ENCODE measurements at regions not wholly inside any gene's neighbourhood (a gene's known extent, or its start where the extent isn't known, plus 50 kb on each side); places are given as distances from the start of the nearest gene placed in this dataset.

DNA sequence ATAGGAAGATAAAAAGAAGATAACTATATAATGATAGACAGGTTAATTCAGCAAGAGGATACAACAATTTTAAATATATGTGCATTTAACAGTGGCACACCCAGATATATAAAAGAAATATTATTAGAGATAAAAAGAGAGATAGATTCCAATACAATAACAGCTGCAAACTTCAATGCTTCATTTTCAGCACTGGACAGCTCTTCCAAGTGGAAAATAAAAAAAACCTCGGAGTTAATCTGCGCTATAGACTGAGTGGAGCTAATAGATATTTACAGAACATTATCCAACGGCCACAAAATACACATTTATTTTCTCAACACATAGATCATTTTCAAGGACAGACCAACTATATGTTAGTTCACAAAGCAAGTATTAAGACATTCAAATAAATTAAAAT is 1229.5 kb upstream of the CDH6 start:
- H3K4me2 ChIP-seq (ENCODE audit: low read length, poor library complexity, severe bottlenecking), result no peak overlapping the region
- 67% methylated on average over 3 of the region's 3 CpGs for WGBS

DNA sequence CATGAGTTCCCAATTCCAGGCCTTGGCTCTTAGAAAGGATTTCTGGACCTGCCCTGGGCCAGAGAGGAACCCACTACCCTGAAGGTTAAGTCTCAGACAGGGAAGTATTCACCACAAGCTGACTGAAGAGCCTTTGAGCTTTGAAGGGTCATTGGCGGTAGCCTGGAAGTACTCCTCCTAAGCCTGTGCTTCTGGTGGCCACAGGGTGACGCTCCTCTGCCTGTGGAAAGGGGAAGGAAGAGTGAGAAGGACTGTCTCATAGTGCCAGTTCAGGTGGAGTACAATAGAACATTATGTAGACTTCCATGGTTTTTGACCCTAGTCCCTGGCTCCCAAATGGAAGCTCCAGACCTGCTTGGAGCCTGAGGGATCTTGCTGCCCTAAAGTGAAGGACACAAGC is 1233.2 kb upstream of the CDH6 start:
- no peak for DNase-seq
- Histone ChIP-seq H3K14ac (ENCODE audit: low read length in 2 of 2) (no peak overlapping the region), H2BK15ac (ENCODE audit: low read depth, poor library complexity, severe bottlenecking) (no peak overlapping the region), H3K79me1 (replicated peaks; ENCODE audit: low read length, poor library complexity, severe bottlenecking) (no peaks in the 10 kb centered on the region), H2AFZ (ENCODE audit: low read depth, low read length) (no peak overlapping the region), H2BK12ac (ENCODE audit: low read length in 2 of 2) (no peak overlapping the region), H3K9me3 (ENCODE audit: control insufficient read depth, low read length) (peaks cover 40% of the 10 kb centered on the region), H4K91ac (ENCODE audit: low read length) (no peak overlapping the region), H3K27ac (ENCODE audit: low read length, poor library complexity, severe bottlenecking) (no peak overlapping the region), H3K4ac (ENCODE audit: low read depth in 1 of 2, low read length in 2 of 2) (no peak overlapping the region), H3K4me2 (ENCODE audit: low read length, poor library complexity, severe bottlenecking) (no peak overlapping the region), H2AK5ac (ENCODE audit: low read length, severe bottlenecking) (no peak overlapping the region), H3K27me3 (ENCODE audit: control insufficient read depth in 1 of 2, insufficient read depth in 1 of 2, low read length in 2 of 2) (no peaks in the 10 kb centered on the region), H2BK5ac (ENCODE audit: low read depth, low read length, poor library complexity, severe bottlenecking) (no peak overlapping the region), H3K18ac (ENCODE audit: low read depth in 1 of 2, low read length in 2 of 2) (no peak overlapping the region), H3K4me1 (ENCODE audit: control insufficient read depth, insufficient read depth, low read depth, low read length) (no peaks in the 10 kb centered on the region), H4K8ac (ENCODE audit: low read length) (no peak overlapping the region), H3K23ac (ENCODE audit: low read length in 2 of 2) (no peak overlapping the region), H3K9ac (ENCODE audit: low read length) (no peak overlapping the region), H2BK120ac (ENCODE audit: low read depth, low read length) (no peak overlapping the region), H3K36me3 (ENCODE audit: control insufficient read depth in 1 of 2, insufficient read depth in 2 of 2, low read depth in 1 of 2, low read length in 2 of 2) (no peaks in the 10 kb centered on the region), H3K4me3 (ENCODE audit: insufficient read depth in 1 of 2, low read depth in 1 of 2, low read length in 2 of 2) (no peak overlapping the region)
- 48% methylated on average over 2 of the region's 2 CpGs for WGBS

More for the DNA sequence above, 1229.5 kb upstream of the CDH6 start:
- no peak overlapping the region for H2BK12ac ChIP-seq (ENCODE audit: low read length in 2 of 2)
- H4K91ac ChIP-seq (ENCODE audit: low read length), result no peak overlapping the region
- H3K23ac ChIP-seq (ENCODE audit: low read length in 2 of 2), result no peak overlapping the region
- H3K36me3 ChIP-seq (ENCODE audit: control insufficient read depth in 1 of 2, insufficient read depth in 2 of 2, low read depth in 1 of 2, low read length in 2 of 2), result no peaks in the 10 kb centered on the region
- H3K9me3 ChIP-seq (ENCODE audit: control insufficient read depth, low read length), result peaks cover 43% of the 10 kb centered on the region
- H3K4ac ChIP-seq (ENCODE audit: low read depth in 1 of 2, low read length in 2 of 2), result no peak overlapping the region
- no peak overlapping the region for H3K14ac ChIP-seq (ENCODE audit: low read length in 2 of 2)
- H3K79me1 ChIP-seq (replicated peaks; ENCODE audit: low read length, poor library complexity, severe bottlenecking), result no peaks in the 10 kb centered on the region
- no peaks in the 10 kb centered on the region for H3K4me1 ChIP-seq (ENCODE audit: control insufficient read depth, insufficient read depth, low read depth, low read length)
- H3K18ac ChIP-seq (ENCODE audit: low read depth in 1 of 2, low read length in 2 of 2), result no peak overlapping the region
- no peak overlapping the region for H2AFZ ChIP-seq (ENCODE audit: low read depth, low read length)
- no peak overlapping the region for H2BK15ac ChIP-seq (ENCODE audit: low read depth, poor library complexity, severe bottlenecking)
- no peak for DNase-seq
- no peaks in the 10 kb centered on the region for H3K27me3 ChIP-seq (ENCODE audit: control insufficient read depth in 1 of 2, insufficient read depth in 1 of 2, low read length in 2 of 2)
- no peak overlapping the region for H3K27ac ChIP-seq (ENCODE audit: low read length, poor library complexity, severe bottlenecking)
- H2BK5ac ChIP-seq (ENCODE audit: low read depth, low read length, poor library complexity, severe bottlenecking), result no peak overlapping the region
- H3K9ac ChIP-seq (ENCODE audit: low read length), result no peak overlapping the region
- H2BK120ac ChIP-seq (ENCODE audit: low read depth, low read length), result no peak overlapping the region
- H3K4me3 ChIP-seq (ENCODE audit: insufficient read depth in 1 of 2, low read depth in 1 of 2, low read length in 2 of 2), result no peak overlapping the region
- no peak overlapping the region for H4K8ac ChIP-seq (ENCODE audit: low read length)
- no peak overlapping the region for H2AK5ac ChIP-seq (ENCODE audit: low read length, severe bottlenecking)

DNA sequence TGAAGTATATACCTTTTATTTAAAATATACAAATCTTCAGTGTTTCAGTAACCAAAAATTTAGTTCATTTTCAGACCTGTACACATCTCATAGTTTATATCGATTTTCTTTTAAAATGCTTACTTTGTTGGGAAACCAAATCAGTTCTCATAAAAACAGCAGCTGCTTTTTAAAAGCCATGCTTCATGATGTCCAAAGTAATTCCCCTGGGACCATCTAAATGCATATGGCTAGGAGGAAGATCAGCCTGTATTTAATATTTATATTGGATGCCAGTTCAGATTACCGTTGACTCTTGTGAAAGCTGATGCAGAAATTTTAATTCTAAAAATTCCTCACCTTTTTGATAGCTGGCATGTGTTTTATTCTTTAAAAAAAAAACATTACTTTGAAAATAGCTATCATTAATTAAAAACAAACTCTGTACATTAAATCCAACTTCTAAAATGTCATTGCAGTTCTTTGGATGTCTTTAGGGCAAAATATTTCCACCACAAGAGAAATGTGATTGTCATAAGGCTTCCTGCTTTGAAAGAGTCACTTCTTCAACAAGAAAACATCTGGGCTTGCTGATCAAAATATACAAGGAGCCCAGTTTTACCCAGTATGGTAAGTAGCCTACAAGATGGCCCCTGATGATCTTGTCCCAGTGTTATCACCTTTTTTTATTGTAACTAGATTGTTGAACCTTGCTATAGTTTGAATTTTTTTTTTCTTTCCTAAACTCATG is 1242.9 kb upstream of the CDH6 start:
- Histone ChIP-seq H3K36me3 (ENCODE audit: control insufficient read depth in 1 of 2, insufficient read depth in 2 of 2, low read depth in 1 of 2, low read length in 2 of 2) (no peaks in the 10 kb centered on the region), H3K14ac (ENCODE audit: low read length in 2 of 2) (no peak overlapping the region), H3K27ac (ENCODE audit: low read length, poor library complexity, severe bottlenecking) (no peak overlapping the region), H2BK5ac (ENCODE audit: low read depth, low read length, poor library complexity, severe bottlenecking) (no peak overlapping the region), H4K8ac (ENCODE audit: low read length) (no peak overlapping the region), H3K79me1 (replicated peaks; ENCODE audit: low read length, poor library complexity, severe bottlenecking) (no peaks in the 10 kb centered on the region), H3K9me3 (ENCODE audit: control insufficient read depth, low read length) (peaks cover 4% of the 10 kb centered on the region), H4K91ac (ENCODE audit: low read length) (no peak overlapping the region), H2BK15ac (ENCODE audit: low read depth, poor library complexity, severe bottlenecking) (no peak overlapping the region), H3K9ac (ENCODE audit: low read length) (no peak overlapping the region), H3K23ac (ENCODE audit: low read length in 2 of 2) (no peak overlapping the region), H3K18ac (ENCODE audit: low read depth in 1 of 2, low read length in 2 of 2) (no peak overlapping the region), H2AFZ (ENCODE audit: low read depth, low read length) (no peak overlapping the region), H2AK5ac (ENCODE audit: low read length, severe bottlenecking) (no peak overlapping the region), H2BK12ac (ENCODE audit: low read length in 2 of 2) (no peak overlapping the region), H3K4ac (ENCODE audit: low read depth in 1 of 2, low read length in 2 of 2) (no peak overlapping the region), H3K4me1 (ENCODE audit: control insufficient read depth, insufficient read depth, low read depth, low read length) (no peaks in the 10 kb centered on the region), H3K4me2 (ENCODE audit: low read length, poor library complexity, severe bottlenecking) (no peak overlapping the region), H3K4me3 (ENCODE audit: insufficient read depth in 1 of 2, low read depth in 1 of 2, low read length in 2 of 2) (no peak overlapping the region), H3K27me3 (ENCODE audit: control insufficient read depth in 1 of 2, insufficient read depth in 1 of 2, low read length in 2 of 2) (no peaks in the 10 kb centered on the region), H2BK120ac (ENCODE audit: low read depth, low read length) (no peak overlapping the region)
- WGBS, result 94% methylated on average over 1 of the region's 2 CpGs
- DNase-seq, result no peak

DNA sequence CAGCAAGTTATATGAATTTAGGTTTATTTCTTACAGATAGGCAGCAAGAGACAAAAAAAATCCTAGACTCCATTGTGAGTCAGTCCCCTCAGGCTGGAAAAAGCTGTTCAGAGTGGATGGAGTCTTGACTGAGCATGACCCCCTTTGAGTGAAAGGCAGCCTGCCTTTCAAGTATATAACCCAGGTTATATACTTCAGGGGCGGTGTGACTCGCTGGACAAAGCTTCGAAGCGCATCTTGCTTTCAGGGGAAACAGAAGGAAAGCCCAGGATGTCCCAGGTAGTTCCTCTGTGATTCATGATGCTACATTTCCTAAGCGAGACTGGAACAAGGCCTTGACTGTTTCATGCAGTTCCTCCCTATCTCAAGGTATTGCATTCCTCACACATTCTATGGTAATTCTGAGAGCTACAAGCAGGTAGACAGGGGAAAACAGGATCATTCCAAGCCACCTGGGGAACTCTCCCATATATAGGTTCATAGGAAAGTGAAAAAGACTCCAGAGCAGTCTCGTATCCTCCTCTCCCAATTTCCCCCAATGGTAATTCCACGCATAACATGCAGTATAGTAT is 1244.1 kb upstream of the CDH6 start:
- Histone ChIP-seq H3K4me3 (ENCODE audit: insufficient read depth in 1 of 2, low read depth in 1 of 2, low read length in 2 of 2) (no peak overlapping the region), H2BK5ac (ENCODE audit: low read depth, low read length, poor library complexity, severe bottlenecking) (no peak overlapping the region), H3K9me3 (ENCODE audit: control insufficient read depth, low read length) (peaks cover 5% of the 10 kb centered on the region), H3K14ac (ENCODE audit: low read length in 2 of 2) (no peak overlapping the region), H3K4ac (ENCODE audit: low read depth in 1 of 2, low read length in 2 of 2) (no peak overlapping the region), H3K4me1 (ENCODE audit: control insufficient read depth, insufficient read depth, low read depth, low read length) (no peaks in the 10 kb centered on the region), H4K91ac (ENCODE audit: low read length) (no peak overlapping the region), H3K18ac (ENCODE audit: low read depth in 1 of 2, low read length in 2 of 2) (no peak overlapping the region), H2AFZ (ENCODE audit: low read depth, low read length) (no peak overlapping the region), H4K8ac (ENCODE audit: low read length) (no peak overlapping the region), H2AK5ac (ENCODE audit: low read length, severe bottlenecking) (no peak overlapping the region), H2BK12ac (ENCODE audit: low read length in 2 of 2) (no peak overlapping the region), H3K79me1 (replicated peaks; ENCODE audit: low read length, poor library complexity, severe bottlenecking) (no peaks in the 10 kb centered on the region), H3K27ac (ENCODE audit: low read length, poor library complexity, severe bottlenecking) (no peak overlapping the region), H2BK15ac (ENCODE audit: low read depth, poor library complexity, severe bottlenecking) (no peak overlapping the region), H3K4me2 (ENCODE audit: low read length, poor library complexity, severe bottlenecking) (no peak overlapping the region), H3K27me3 (ENCODE audit: control insufficient read depth in 1 of 2, insufficient read depth in 1 of 2, low read length in 2 of 2) (no peaks in the 10 kb centered on the region), H3K23ac (ENCODE audit: low read length in 2 of 2) (no peak overlapping the region), H3K36me3 (ENCODE audit: control insufficient read depth in 1 of 2, insufficient read depth in 2 of 2, low read depth in 1 of 2, low read length in 2 of 2) (no peaks in the 10 kb centered on the region), H2BK120ac (ENCODE audit: low read depth, low read length) (no peak overlapping the region), H3K9ac (ENCODE audit: low read length) (no peak overlapping the region)
- DNase-seq, result no peak
- 76% methylated on average over 4 of the region's 7 CpGs for WGBS
